C4-2B (cell line): ENCODE measurements at regions not wholly inside any gene's neighbourhood (a gene's known extent, or its start where the extent isn't known, plus 50 kb on each side); places are given as distances from the start of the nearest gene placed in this dataset.

ENCODE experiments used
- H3K27ac ChIP-seq: fragments of 450-650 bp; 2 replicates; pipeline ENCODE4 v1.5.1; 2017
- CTCF ChIP-seq: fragments of 450-650 bp; conservative IDR thresholded peaks from 2 replicates; pipeline ENCODE4 v1.5.1; 2017; ENCODE audit warnings: mild to moderate bottlenecking
- ZFX ChIP-seq: fragments of 450-650 bp; IDR thresholded peaks from 2 replicates; pipeline ENCODE4 v1.6.1; 2017

GRCh38 chr2:8209494-8209893 is 472.4 kb upstream of the ID2 start:
- TF ChIP-seq CTCF, result no peak
- TF ChIP-seq ZFX, result no peak
- no peak overlapping the region for H3K27ac ChIP-seq

GRCh38 chr2:8211384-8211783 is 470.5 kb upstream of the ID2 start:
- no peak overlapping the region for H3K27ac ChIP-seq
- TF ChIP-seq ZFX (no peak), CTCF (no peak)

- no peak overlapping the region for H3K27ac ChIP-seq
- no peak for TF ChIP-seq ZFX
These were observed 469.6 kb upstream of the ID2 start for GRCh38 chr2:8212239-8212638.

GRCh38 chr2:8214036-8214615 is 467.7 kb upstream of the ID2 start:
- H3K27ac ChIP-seq, result no peak overlapping the region

GRCh38 chr2:8215159-8215863 is 466.5 kb upstream of the ID2 start:
- no peak overlapping the region for H3K27ac ChIP-seq
- TF ChIP-seq CTCF (no peak), ZFX (no peak)

More at GRCh38 chr2:8214036-8214615, 467.7 kb upstream of the ID2 start:
- TF ChIP-seq CTCF (no peak), ZFX (no peak)

GRCh38 chr2:8215982-8216381 is 465.9 kb upstream of the ID2 start:
- TF ChIP-seq ZFX (no peak), CTCF (no peak)
- H3K27ac ChIP-seq, result no peak overlapping the region

GRCh38 chr2:8216397-8216796 is 465.5 kb upstream of the ID2 start:
- no peak for TF ChIP-seq ZFX
- no peak for TF ChIP-seq CTCF

More at GRCh38 chr2:8216397-8216796, 465.5 kb upstream of the ID2 start:
- H3K27ac ChIP-seq, result no peak overlapping the region
